Astrocyte (in vitro differentiated cells and primary cell): ENCODE measurements at regions not wholly inside any gene's neighbourhood (a gene's known extent, or its start where the extent isn't known, plus 50 kb on each side); places are given as distances from the start of the nearest gene placed in this dataset.

Source experiments
- DNase-seq: peaks from one replicate; pipeline ENCODE4 v3.0.0-alpha.2; 2010; ENCODE audit warnings: low read depth
- FAIRE-seq: peaks from 2 replicates; lab custom pipeline; 2011; peaks lifted over from hg19 to GRCh38; lab: Jason Lieb, UNC
- H2AFZ ChIP-seq: 2 replicates; pipeline ENCODE4 v1.6.0; 2012; ENCODE audit warnings: low read depth, low read length, inconsistent platforms
- H3K27ac ChIP-seq: 2 replicates; pipeline ENCODE4 v1.5.1; 2011; ENCODE audit warnings: low read depth, low read length, inconsistent platforms
- H3K27me3 ChIP-seq: 2 replicates; pipeline ENCODE4 v1.6.0; 2011; ENCODE audit warnings: low read length, inconsistent platforms; ENCODE audit not compliant: insufficient read depth
- H3K36me3 ChIP-seq: 2 replicates; pipeline ENCODE4 v1.5.1; 2011; ENCODE audit warnings: low read length, inconsistent platforms; ENCODE audit not compliant: insufficient read depth
- H3K4me1 ChIP-seq: 2 replicates; pipeline ENCODE4 v1.5.1; 2011; ENCODE audit warnings: low read length, inconsistent platforms; ENCODE audit not compliant: insufficient read depth
- H3K4me2 ChIP-seq: 2 replicates; pipeline ENCODE4 v1.6.0; 2012; ENCODE audit warnings: low read length, inconsistent platforms
- H3K4me3 ChIP-seq: 2 replicates; pipeline ENCODE4 v1.5.1; 2011; ENCODE audit warnings: low read depth, mild to moderate bottlenecking, low read length, inconsistent platforms; ENCODE audit not compliant: insufficient read depth
- H3K79me2 ChIP-seq: 2 replicates; pipeline ENCODE4 v1.6.0; 2012; ENCODE audit warnings: mild to moderate bottlenecking, low read length, inconsistent platforms; ENCODE audit not compliant: insufficient read depth
- H3K9ac ChIP-seq: 2 replicates; pipeline ENCODE4 v1.6.0; 2012; ENCODE audit warnings: mild to moderate bottlenecking, low read length, inconsistent platforms
- H3K9me3 ChIP-seq: 2 replicates; pipeline ENCODE4 v1.5.1; 2012; ENCODE audit warnings: low read depth, mild to moderate bottlenecking, low read length, inconsistent platforms; ENCODE audit not compliant: insufficient read depth
- H4K20me1 ChIP-seq: 2 replicates; pipeline ENCODE4 v1.6.0; 2012; ENCODE audit warnings: low read length, inconsistent platforms; ENCODE audit not compliant: insufficient read depth
- H3K27ac Mint-ChIP-seq: one replicate; pipeline ENCODE4 v1.8.0; 2021; ENCODE audit warnings: mild to moderate bottlenecking, mixed read lengths; ENCODE audit not compliant: unreplicated experiment
- H3K27me3 Mint-ChIP-seq: one replicate; pipeline ENCODE4 v1.8.0; 2021; ENCODE audit warnings: low read depth, mixed read lengths; ENCODE audit not compliant: unreplicated experiment
- H3K36me3 Mint-ChIP-seq: one replicate; pipeline ENCODE4 v1.8.0; 2021; ENCODE audit warnings: low read depth, mixed read lengths; ENCODE audit not compliant: unreplicated experiment
- H3K4me1 Mint-ChIP-seq: one replicate; pipeline ENCODE4 v1.8.0; 2021; ENCODE audit warnings: low read depth, mixed read lengths; ENCODE audit not compliant: unreplicated experiment
- H3K4me3 Mint-ChIP-seq: one replicate; pipeline ENCODE4 v1.8.0; 2021; ENCODE audit warnings: mild to moderate bottlenecking, moderate library complexity, mixed read lengths; ENCODE audit not compliant: unreplicated experiment
- H3K9me3 Mint-ChIP-seq: one replicate; pipeline ENCODE4 v1.8.0; 2021; ENCODE audit warnings: mild to moderate bottlenecking, mixed read lengths; ENCODE audit not compliant: unreplicated experiment
- EZH2 ChIP-seq: IDR thresholded peaks from 2 replicates; pipeline ENCODE4 v1.6.1; 2012; ENCODE audit warnings: mild to moderate bottlenecking, low read length, inconsistent platforms; ENCODE audit not compliant: insufficient read depth
- TF ChIP-seq, protein P1 (sequence below): IDR thresholded peaks from 2 replicates; pipeline ENCODE4 v1.5.1; 2011; ENCODE audit warnings: low read depth, mild to moderate bottlenecking, inconsistent platforms, low read length, moderate library complexity; ENCODE audit not compliant: insufficient read depth

DNA sequence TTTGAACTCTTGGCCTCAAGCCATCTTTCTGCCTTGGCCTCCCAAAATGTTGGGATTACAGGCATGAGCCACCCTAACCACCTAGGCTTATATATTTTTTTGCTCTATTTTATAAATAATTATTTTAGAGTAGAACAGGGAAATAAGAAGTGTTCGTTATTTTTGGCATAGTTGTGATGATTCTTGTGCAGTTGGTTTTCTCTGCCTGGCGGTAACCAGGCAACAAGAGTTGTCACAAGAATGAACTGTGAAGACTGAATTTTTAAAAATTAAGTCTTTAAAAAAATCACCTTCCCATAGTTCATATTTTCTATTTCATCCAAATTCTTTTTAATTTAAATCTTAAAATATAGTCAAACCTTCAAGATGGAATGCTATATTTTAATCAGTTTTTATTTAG lies 310.2 kb downstream of the ARL6IP6 start:
- H3K9me3 Mint-ChIP-seq: no peaks in the 10 kb centered on the region
- H3K4me1 Mint-ChIP-seq: peaks cover 2% of the 10 kb centered on the region
- no peaks in the 10 kb centered on the region for H4K20me1 ChIP-seq
- no peak overlapping the region for H3K27ac Mint-ChIP-seq
- no peaks in the 10 kb centered on the region for H3K36me3 ChIP-seq
- DNase-seq: no peak
- H3K4me3 ChIP-seq: no peak overlapping the region
- H3K4me2 ChIP-seq: no peak overlapping the region
- H3K27ac ChIP-seq: no peak overlapping the region
- no peaks in the 10 kb centered on the region for H3K4me1 ChIP-seq
- H3K27me3 ChIP-seq: no peaks in the 10 kb centered on the region
- H3K27me3 Mint-ChIP-seq: no peaks in the 10 kb centered on the region
- no peaks in the 10 kb centered on the region for H3K9me3 ChIP-seq
- H2AFZ ChIP-seq: no peak overlapping the region
- no peaks in the 10 kb centered on the region for H3K79me2 ChIP-seq
- H3K4me3 Mint-ChIP-seq: no peak overlapping the region
- FAIRE-seq: no peak
- H3K36me3 Mint-ChIP-seq: no peaks in the 10 kb centered on the region
- TF ChIP-seq, protein P1, sequence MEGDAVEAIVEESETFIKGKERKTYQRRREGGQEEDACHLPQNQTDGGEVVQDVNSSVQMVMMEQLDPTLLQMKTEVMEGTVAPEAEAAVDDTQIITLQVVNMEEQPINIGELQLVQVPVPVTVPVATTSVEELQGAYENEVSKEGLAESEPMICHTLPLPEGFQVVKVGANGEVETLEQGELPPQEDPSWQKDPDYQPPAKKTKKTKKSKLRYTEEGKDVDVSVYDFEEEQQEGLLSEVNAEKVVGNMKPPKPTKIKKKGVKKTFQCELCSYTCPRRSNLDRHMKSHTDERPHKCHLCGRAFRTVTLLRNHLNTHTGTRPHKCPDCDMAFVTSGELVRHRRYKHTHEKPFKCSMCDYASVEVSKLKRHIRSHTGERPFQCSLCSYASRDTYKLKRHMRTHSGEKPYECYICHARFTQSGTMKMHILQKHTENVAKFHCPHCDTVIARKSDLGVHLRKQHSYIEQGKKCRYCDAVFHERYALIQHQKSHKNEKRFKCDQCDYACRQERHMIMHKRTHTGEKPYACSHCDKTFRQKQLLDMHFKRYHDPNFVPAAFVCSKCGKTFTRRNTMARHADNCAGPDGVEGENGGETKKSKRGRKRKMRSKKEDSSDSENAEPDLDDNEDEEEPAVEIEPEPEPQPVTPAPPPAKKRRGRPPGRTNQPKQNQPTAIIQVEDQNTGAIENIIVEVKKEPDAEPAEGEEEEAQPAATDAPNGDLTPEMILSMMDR: no peak
- no peak for TF ChIP-seq EZH2
- no peak overlapping the region for H3K9ac ChIP-seq

- Mint-ChIP-seq H3K27me3 (no peaks in the 10 kb centered on the region), H3K9me3 (no peaks in the 10 kb centered on the region), H3K4me1 (peaks cover 2% of the 10 kb centered on the region), H3K4me3 (no peak overlapping the region), H3K36me3 (no peaks in the 10 kb centered on the region), H3K27ac (no peak overlapping the region)
- no peak for TF ChIP-seq EZH2
- TF ChIP-seq, protein P1: no peak
- H2AFZ ChIP-seq: no peak overlapping the region
- no peaks in the 10 kb centered on the region for H3K79me2 ChIP-seq
- no peak overlapping the region for H3K27ac ChIP-seq
- no peaks in the 10 kb centered on the region for H3K36me3 ChIP-seq
- H3K9me3 ChIP-seq: no peaks in the 10 kb centered on the region
- no peaks in the 10 kb centered on the region for H3K4me1 ChIP-seq
- no peak for FAIRE-seq
- H3K4me3 ChIP-seq: no peak overlapping the region
- H3K4me2 ChIP-seq: no peak overlapping the region
- no peaks in the 10 kb centered on the region for H4K20me1 ChIP-seq
- no peak for DNase-seq
- H3K9ac ChIP-seq: no peak overlapping the region
- H3K27me3 ChIP-seq: no peaks in the 10 kb centered on the region
Measured at GRCh38 chr2:153027533-153027932, 309.1 kb downstream of the ARL6IP6 start.

- FAIRE-seq (no peak), DNase-seq (no peak)
- Mint-ChIP-seq H3K4me3 (no peak overlapping the region), H3K27ac (no peak overlapping the region), H3K4me1 (peaks cover 2% of the 10 kb centered on the region), H3K27me3 (no peaks in the 10 kb centered on the region), H3K9me3 (peaks cover 9% of the 10 kb centered on the region), H3K36me3 (no peaks in the 10 kb centered on the region)
- no peak for TF ChIP-seq EZH2
- TF ChIP-seq, protein P1: no peak
- Histone ChIP-seq H3K9me3 (no peaks in the 10 kb centered on the region), H3K27ac (no peak overlapping the region), H2AFZ (no peak overlapping the region), H3K4me1 (no peaks in the 10 kb centered on the region), H3K9ac (no peak overlapping the region), H4K20me1 (no peaks in the 10 kb centered on the region), H3K4me2 (no peak overlapping the region), H3K4me3 (no peak overlapping the region), H3K27me3 (no peaks in the 10 kb centered on the region), H3K79me2 (no peaks in the 10 kb centered on the region), H3K36me3 (no peaks in the 10 kb centered on the region)
Measured at GRCh38 chr2:153020201-153020600, 301.8 kb downstream of the ARL6IP6 start.
